ENCODE measurements at regions not wholly inside any gene's neighbourhood (a gene's known extent, or its start where the extent isn't known, plus 50 kb on each side); places are given as distances from the start of the nearest gene placed in this dataset.

- no peak for TF ChIP-seq CTCF (IDR thresholded peaks at IDR 0.05; ENCODE audit: borderline replicate concordance, control extremely low read depth, extremely low read depth, insufficient read depth, missing control alignments)
- in situ Hi-C loops (cut with MboI; ENCODE audit: low sequenced_read_pairs, unreplicated experiment): no loop called here
- DNase-seq (ENCODE audit: low spot score): no peak
Observed at GRCh38 chr5:38023799-38024198, 184.0 kb upstream of the GDNF start.

GRCh38 chr5:38023371-38023770 is 183.5 kb upstream of the GDNF start:
- in situ Hi-C loops (cut with MboI; ENCODE audit: low sequenced_read_pairs, unreplicated experiment): no loop called here
- no peak for DNase-seq (ENCODE audit: low spot score)
- TF ChIP-seq CTCF (IDR thresholded peaks at IDR 0.05; ENCODE audit: borderline replicate concordance, control extremely low read depth, extremely low read depth, insufficient read depth, missing control alignments): no peak

- TF ChIP-seq CTCF (IDR thresholded peaks at IDR 0.05; ENCODE audit: borderline replicate concordance, control extremely low read depth, extremely low read depth, insufficient read depth, missing control alignments): no peak
- DNase-seq (ENCODE audit: low spot score): no peak
- in situ Hi-C loops (cut with MboI; ENCODE audit: low sequenced_read_pairs, unreplicated experiment): no loop called here
Observed at GRCh38 chr5:38022631-38023030, 182.8 kb upstream of the GDNF start.

GRCh38 chr5:38018016-38018415 is 178.2 kb upstream of the GDNF start:
- TF ChIP-seq CTCF (IDR thresholded peaks at IDR 0.05; ENCODE audit: borderline replicate concordance, control extremely low read depth, extremely low read depth, insufficient read depth, missing control alignments): no peak

GRCh38 chr5:38013107-38013506 is 173.3 kb upstream of the GDNF start:
- no peak for DNase-seq (ENCODE audit: low spot score)
- in situ Hi-C loops (cut with MboI; ENCODE audit: low sequenced_read_pairs, unreplicated experiment): no loop called here
- no peak for TF ChIP-seq CTCF (IDR thresholded peaks at IDR 0.05; ENCODE audit: borderline replicate concordance, control extremely low read depth, extremely low read depth, insufficient read depth, missing control alignments)

More at GRCh38 chr5:38018016-38018415, 178.2 kb upstream of the GDNF start:
- DNase-seq (ENCODE audit: low spot score): no peak
- in situ Hi-C loops (cut with MboI; ENCODE audit: low sequenced_read_pairs, unreplicated experiment): no loop called here

- DNase-seq (ENCODE audit: low spot score): no peak
- in situ Hi-C loops (cut with MboI; ENCODE audit: low sequenced_read_pairs, unreplicated experiment): no loop called here
- TF ChIP-seq CTCF (IDR thresholded peaks at IDR 0.05; ENCODE audit: borderline replicate concordance, control extremely low read depth, extremely low read depth, insufficient read depth, missing control alignments): no peak
Observed at GRCh38 chr5:38011668-38012188, 171.9 kb upstream of the GDNF start.
